Lower leg skin (tissue), 3 donors: ENCODE measurements at regions not wholly inside any gene's neighbourhood (a gene's known extent, or its start where the extent isn't known, plus 50 kb on each side); places are given as distances from the start of the nearest gene placed in this dataset.

Experiments
- CTCF ChIP-seq, 3 donors: fragments of 450-650 bp; IDR thresholded peaks; one replicate each; pipeline ENCODE4 v1.5.1; 2016; ENCODE audit warnings: antibody characterized with exemption in 3 of 3, mild to moderate bottlenecking in 3 of 3, moderate library complexity in 2 of 3
- POLR2A ChIP-seq, 2 donors: fragments of 450-650 bp; IDR thresholded peaks; one replicate each; pipeline ENCODE4 v1.6.1; 2016 to 2017; ENCODE audit warnings: antibody characterized with exemption in 2 of 2, mild to moderate bottlenecking in 1 of 2, moderate library complexity in 1 of 2

GRCh38 chr6:130670142-130670541, 157.1 kb upstream of the SMLR1 start:
- TF ChIP-seq CTCF (IDR thresholded peaks at IDR 0.05) (no peak), POLR2A (IDR thresholded peaks at IDR 0.05) (no peak)
